ENCODE measurements at regions not wholly inside any gene's neighbourhood (a gene's known extent, or its start where the extent isn't known, plus 50 kb on each side); places are given as distances from the start of the nearest gene placed in this dataset.

DNA sequence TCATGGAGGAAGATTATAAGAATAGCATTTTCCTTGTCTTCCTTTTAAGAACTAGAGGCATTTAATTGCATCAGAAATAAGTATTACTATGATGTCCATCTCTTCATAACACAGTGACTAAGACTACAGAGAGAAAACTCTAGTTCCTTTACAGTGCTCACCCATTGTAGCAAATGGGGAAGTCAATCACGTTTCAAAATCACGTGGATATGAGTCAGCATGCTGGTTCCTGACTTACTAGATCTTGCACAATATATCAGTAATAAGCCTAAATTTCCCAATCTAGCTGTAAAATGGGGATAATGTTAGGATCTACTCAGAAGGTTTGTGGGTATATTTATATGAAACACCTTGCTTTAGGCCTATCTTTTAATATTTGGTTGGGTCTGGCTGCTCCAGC is 254.8 kb upstream of the EOMES start:
- no peak overlapping the region for H3K27ac ChIP-seq (ENCODE audit: low read length)
- intact Hi-C loops (cut with micrococcal nuclease) = no loop called here
- H3K79me2 ChIP-seq (ENCODE audit: low read length) = no peaks in the 10 kb centered on the region
- TF ChIP-seq, protein P1, sequence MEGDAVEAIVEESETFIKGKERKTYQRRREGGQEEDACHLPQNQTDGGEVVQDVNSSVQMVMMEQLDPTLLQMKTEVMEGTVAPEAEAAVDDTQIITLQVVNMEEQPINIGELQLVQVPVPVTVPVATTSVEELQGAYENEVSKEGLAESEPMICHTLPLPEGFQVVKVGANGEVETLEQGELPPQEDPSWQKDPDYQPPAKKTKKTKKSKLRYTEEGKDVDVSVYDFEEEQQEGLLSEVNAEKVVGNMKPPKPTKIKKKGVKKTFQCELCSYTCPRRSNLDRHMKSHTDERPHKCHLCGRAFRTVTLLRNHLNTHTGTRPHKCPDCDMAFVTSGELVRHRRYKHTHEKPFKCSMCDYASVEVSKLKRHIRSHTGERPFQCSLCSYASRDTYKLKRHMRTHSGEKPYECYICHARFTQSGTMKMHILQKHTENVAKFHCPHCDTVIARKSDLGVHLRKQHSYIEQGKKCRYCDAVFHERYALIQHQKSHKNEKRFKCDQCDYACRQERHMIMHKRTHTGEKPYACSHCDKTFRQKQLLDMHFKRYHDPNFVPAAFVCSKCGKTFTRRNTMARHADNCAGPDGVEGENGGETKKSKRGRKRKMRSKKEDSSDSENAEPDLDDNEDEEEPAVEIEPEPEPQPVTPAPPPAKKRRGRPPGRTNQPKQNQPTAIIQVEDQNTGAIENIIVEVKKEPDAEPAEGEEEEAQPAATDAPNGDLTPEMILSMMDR (conservative IDR thresholded peaks at IDR 0.05; ENCODE audit: low read depth, low read length) = no peak
- TF ChIP-seq EZH2phosphoT487 (IDR thresholded peaks at IDR 0.05; ENCODE audit: borderline replicate concordance, low read length) (no peak), EZH2 (IDR thresholded peaks at IDR 0.05; ENCODE audit: low read length, unreplicated experiment) (no peak)
- no peak overlapping the region for H3K9ac ChIP-seq (ENCODE audit: low read length)
- H3K27me3 ChIP-seq (ENCODE audit: low read length) = no peaks in the 10 kb centered on the region
- ATAC-seq (no peak), DNase-seq (peak; percentile 66)
- no peaks in the 10 kb centered on the region for H4K20me1 ChIP-seq (ENCODE audit: low read length)
- no peaks in the 10 kb centered on the region for H3K9me2 ChIP-seq (replicated peaks; ENCODE audit: low read length)
- H2AFZ ChIP-seq (ENCODE audit: low read length) = no peak overlapping the region
- no peaks in the 10 kb centered on the region for H3K4me1 ChIP-seq (ENCODE audit: insufficient read depth, low read length)
- H3K9me3 ChIP-seq (ENCODE audit: low read length) = no peaks in the 10 kb centered on the region
- CTCF ChIA-PET = no interaction called here
- no peaks in the 10 kb centered on the region for H3F3A ChIP-seq (ENCODE audit: low read length, unreplicated experiment)
- POLR2A ChIA-PET (ENCODE audit: unreplicated experiment) = no interaction called here
- H3K36me3 ChIP-seq (ENCODE audit: low read depth, low read length) = no peaks in the 10 kb centered on the region
- no peak overlapping the region for H3K4me3 ChIP-seq (ENCODE audit: low read length)
- BruUV-seq (replicated peaks) = no TSS peak
- no peak overlapping the region for H3K4me2 ChIP-seq (ENCODE audit: low read length)

DNA sequence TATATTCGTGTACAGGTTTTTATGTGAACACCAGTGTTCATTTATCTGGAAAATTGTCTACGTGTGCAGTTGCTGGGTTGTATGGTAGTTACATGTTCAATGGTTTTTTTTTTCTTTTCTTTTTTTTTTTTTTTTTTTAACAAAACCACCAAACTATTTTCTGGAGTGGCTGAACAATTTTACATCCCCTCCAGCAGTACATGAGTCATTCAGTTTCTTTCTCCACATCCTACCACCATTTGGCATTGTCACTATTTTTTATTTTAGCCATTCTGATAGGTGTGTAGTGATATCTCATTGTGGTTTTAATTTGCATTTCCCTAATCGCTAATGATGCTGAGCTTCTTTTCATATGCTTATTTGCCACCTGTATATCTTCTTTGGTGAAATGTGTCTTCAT is 256.3 kb upstream of the EOMES start:
- H3K79me2 ChIP-seq (ENCODE audit: low read length) = no peaks in the 10 kb centered on the region
- H3K27ac ChIP-seq (ENCODE audit: low read length) = no peak overlapping the region
- H3K27me3 ChIP-seq (ENCODE audit: low read length) = no peaks in the 10 kb centered on the region
- no peak for TF ChIP-seq EZH2 (IDR thresholded peaks at IDR 0.05; ENCODE audit: low read length, unreplicated experiment)
- TF ChIP-seq EZH2phosphoT487 (IDR thresholded peaks at IDR 0.05; ENCODE audit: borderline replicate concordance, low read length) = no peak
- TF ChIP-seq, protein P1 (conservative IDR thresholded peaks at IDR 0.05; ENCODE audit: low read depth, low read length) = no peak
- DNase-seq (peak; percentile 31), ATAC-seq (no peak; the same call in 1 of the 2 replicates)
- no peaks in the 10 kb centered on the region for H3K4me1 ChIP-seq (ENCODE audit: insufficient read depth, low read length)
- no peaks in the 10 kb centered on the region for H4K20me1 ChIP-seq (ENCODE audit: low read length)
- ChIA-PET POLR2A (ENCODE audit: unreplicated experiment) (no interaction called here), CTCF (no interaction called here)
- H3K4me3 ChIP-seq (ENCODE audit: low read length) = no peak overlapping the region
- H3F3A ChIP-seq (ENCODE audit: low read length, unreplicated experiment) = no peaks in the 10 kb centered on the region
- H3K4me2 ChIP-seq (ENCODE audit: low read length) = no peak overlapping the region
- H3K9me2 ChIP-seq (replicated peaks; ENCODE audit: low read length) = no peaks in the 10 kb centered on the region
- intact Hi-C loops (cut with micrococcal nuclease) = no loop called here
- no peak overlapping the region for H2AFZ ChIP-seq (ENCODE audit: low read length)
- no peaks in the 10 kb centered on the region for H3K36me3 ChIP-seq (ENCODE audit: low read depth, low read length)
- BruUV-seq (replicated peaks) = no TSS peak
- no peaks in the 10 kb centered on the region for H3K9me3 ChIP-seq (ENCODE audit: low read length)
- no peak overlapping the region for H3K9ac ChIP-seq (ENCODE audit: low read length)

DNA sequence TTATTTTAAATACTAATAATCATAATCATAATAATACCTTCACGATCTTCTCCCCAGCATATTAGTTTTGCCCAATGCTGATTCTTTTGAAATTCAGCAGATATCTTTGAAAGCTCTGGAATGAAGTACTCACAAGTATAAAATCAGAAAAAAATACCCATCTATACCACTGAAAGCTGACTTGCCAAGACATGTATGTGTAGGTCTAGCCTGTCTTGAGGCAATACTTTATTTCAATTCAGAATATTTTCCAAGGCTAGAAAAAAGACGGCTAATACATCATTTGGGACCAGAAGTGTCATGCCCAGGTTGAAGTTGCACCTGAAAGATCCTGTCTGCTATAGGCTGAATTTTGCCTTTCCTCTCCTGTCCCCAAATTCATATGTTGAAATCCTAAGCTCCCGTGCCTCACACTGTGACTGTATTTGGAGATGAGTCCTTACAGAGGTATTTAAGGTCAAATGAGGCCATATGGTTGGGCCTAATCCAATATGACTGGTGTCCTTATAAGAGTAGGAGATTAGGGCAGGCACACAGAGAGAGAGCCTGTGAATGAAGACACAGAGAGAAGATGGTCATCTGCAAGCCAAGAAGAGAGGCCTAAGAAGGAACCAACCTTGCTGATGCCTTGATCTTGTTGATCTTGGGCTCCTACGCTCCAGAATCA is 255.9 kb upstream of the CMC1 start:
- no peaks in the 10 kb centered on the region for H3K9me2 ChIP-seq (replicated peaks; ENCODE audit: low read length)
- no peaks in the 10 kb centered on the region for H4K20me1 ChIP-seq (ENCODE audit: low read length)
- no peaks in the 10 kb centered on the region for H3K27me3 ChIP-seq (ENCODE audit: low read length)
- H2AFZ ChIP-seq (ENCODE audit: low read length) = no peak overlapping the region
- DNase-seq (peak; percentile 19), ATAC-seq (no peak)
- no peak overlapping the region for H3K4me2 ChIP-seq (ENCODE audit: low read length)
- no peak overlapping the region for H3K4me3 ChIP-seq (ENCODE audit: low read length)
- ChIA-PET POLR2A (ENCODE audit: unreplicated experiment) (no interaction called here), CTCF (no interaction called here)
- intact Hi-C loops (cut with micrococcal nuclease) = no loop called here
- H3K9me3 ChIP-seq (ENCODE audit: low read length) = no peaks in the 10 kb centered on the region
- BruUV-seq (replicated peaks) = no TSS peak
- TF ChIP-seq EZH2phosphoT487 (IDR thresholded peaks at IDR 0.05; ENCODE audit: borderline replicate concordance, low read length) (no peak), EZH2 (IDR thresholded peaks at IDR 0.05; ENCODE audit: low read length, unreplicated experiment) (no peak)
- TF ChIP-seq, protein P1 (conservative IDR thresholded peaks at IDR 0.05; ENCODE audit: low read depth, low read length) = no peak
- no peaks in the 10 kb centered on the region for H3K4me1 ChIP-seq (ENCODE audit: insufficient read depth, low read length)
- no peaks in the 10 kb centered on the region for H3K36me3 ChIP-seq (ENCODE audit: low read depth, low read length)
- H3K27ac ChIP-seq (ENCODE audit: low read length) = no peak overlapping the region
- H3F3A ChIP-seq (ENCODE audit: low read length, unreplicated experiment) = no peaks in the 10 kb centered on the region
- no peak overlapping the region for H3K9ac ChIP-seq (ENCODE audit: low read length)
- no peaks in the 10 kb centered on the region for H3K79me2 ChIP-seq (ENCODE audit: low read length)

Measured in PC-3 (cell line).